ENCODE measurements at regions not wholly inside any gene's neighbourhood (a gene's known extent, or its start where the extent isn't known, plus 50 kb on each side); places are given as distances from the start of the nearest gene placed in this dataset.

- no peak overlapping the region for H3K27ac ChIP-seq
These were observed 311.3 kb upstream of the GRIN3A start for GRCh38 chr9:102049586-102050246.

GRCh38 chr9:102047549-102047948, 309.1 kb upstream of the GRIN3A start:
- H3K27ac ChIP-seq = no peak overlapping the region
- TF ChIP-seq ZFX (IDR thresholded peaks at IDR 0.05) (no peak), CTCF (conservative IDR thresholded peaks at IDR 0.05) (no peak)

More at GRCh38 chr9:102049586-102050246, 311.3 kb upstream of the GRIN3A start:
- TF ChIP-seq ZFX (IDR thresholded peaks at IDR 0.05) = no peak
- no peak for TF ChIP-seq CTCF (conservative IDR thresholded peaks at IDR 0.05)

- no peak for TF ChIP-seq ZFX (IDR thresholded peaks at IDR 0.05)
- no peak for TF ChIP-seq CTCF (conservative IDR thresholded peaks at IDR 0.05)
- H3K27ac ChIP-seq = no peak overlapping the region
These were observed 305.7 kb upstream of the GRIN3A start for GRCh38 chr9:102044133-102044532.

GRCh38 chr9:102038006-102038405, 299.6 kb upstream of the GRIN3A start:
- TF ChIP-seq ZFX (IDR thresholded peaks at IDR 0.05) = no peak
- no peak for TF ChIP-seq CTCF (conservative IDR thresholded peaks at IDR 0.05)
- H3K27ac ChIP-seq = no peak overlapping the region

- no peak overlapping the region for H3K27ac ChIP-seq
- TF ChIP-seq CTCF (conservative IDR thresholded peaks at IDR 0.05) (no peak), ZFX (IDR thresholded peaks at IDR 0.05) (no peak)
These were observed 297.5 kb upstream of the GRIN3A start for GRCh38 chr9:102035929-102036328.

- H3K27ac ChIP-seq = no peak overlapping the region
- TF ChIP-seq ZFX (IDR thresholded peaks at IDR 0.05) = no peak
- TF ChIP-seq CTCF (conservative IDR thresholded peaks at IDR 0.05) = no peak
These were observed 294.2 kb upstream of the GRIN3A start for GRCh38 chr9:102032614-102033013.

GRCh38 chr9:102000956-102001355, 262.5 kb upstream of the GRIN3A start:
- no peak for TF ChIP-seq CTCF (conservative IDR thresholded peaks at IDR 0.05)
- TF ChIP-seq ZFX (IDR thresholded peaks at IDR 0.05) = no peak
- no peak overlapping the region for H3K27ac ChIP-seq

All from C4-2B (cell line).